ENCODE measurements at regions not wholly inside any gene's neighbourhood (a gene's known extent, or its start where the extent isn't known, plus 50 kb on each side); places are given as distances from the start of the nearest gene placed in this dataset.

DNA sequence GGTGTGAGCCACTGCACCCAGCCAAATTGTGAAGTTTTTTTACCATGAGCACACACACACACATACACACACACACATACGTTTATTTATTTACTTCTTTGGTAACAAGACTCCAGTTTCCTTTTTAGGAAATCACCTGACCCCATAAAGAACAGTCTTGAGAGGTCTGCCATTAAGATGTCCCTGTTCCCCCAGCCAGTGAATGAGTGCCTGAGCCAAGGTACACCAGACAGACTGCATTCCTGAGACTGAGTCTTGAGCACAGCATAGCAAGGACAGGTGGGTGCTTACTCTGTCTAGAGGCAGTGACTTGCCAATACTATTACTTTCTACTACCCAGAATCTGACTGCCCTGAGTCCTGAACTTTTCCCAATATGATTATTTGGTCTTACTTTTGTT is 167.2 kb upstream of the SATB2 start:
- DNase-seq = no peak

- DNase-seq = no peak
Observed at GRCh38 chr2:199612509-199613130, 154.9 kb upstream of the SATB2 start.

DNA sequence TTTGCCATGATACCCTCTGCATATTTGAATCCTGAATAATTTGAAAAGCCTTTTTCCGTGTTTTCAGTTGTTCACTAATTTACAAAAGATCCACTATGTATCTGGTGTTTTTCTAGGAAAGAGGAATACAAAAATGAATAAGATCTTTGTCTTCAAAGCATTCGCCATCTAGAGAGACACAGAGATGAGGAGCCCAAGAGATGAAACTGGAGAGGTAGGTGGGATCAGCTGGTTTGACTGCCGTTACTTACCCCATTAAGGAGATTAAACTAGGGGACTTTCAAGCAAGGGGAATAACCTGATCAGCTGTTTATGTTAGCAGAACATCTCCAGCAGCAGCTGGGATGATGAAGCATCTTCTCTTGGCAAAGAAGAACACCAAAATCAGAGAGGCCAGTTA is 150.2 kb upstream of the SATB2 start:
- no peak for DNase-seq

- no peak for DNase-seq
Observed at GRCh38 chr2:199606193-199606780, 148.5 kb upstream of the SATB2 start.

- no peak for DNase-seq
Observed at GRCh38 chr2:199603721-199604291, 146.1 kb upstream of the SATB2 start.

DNA sequence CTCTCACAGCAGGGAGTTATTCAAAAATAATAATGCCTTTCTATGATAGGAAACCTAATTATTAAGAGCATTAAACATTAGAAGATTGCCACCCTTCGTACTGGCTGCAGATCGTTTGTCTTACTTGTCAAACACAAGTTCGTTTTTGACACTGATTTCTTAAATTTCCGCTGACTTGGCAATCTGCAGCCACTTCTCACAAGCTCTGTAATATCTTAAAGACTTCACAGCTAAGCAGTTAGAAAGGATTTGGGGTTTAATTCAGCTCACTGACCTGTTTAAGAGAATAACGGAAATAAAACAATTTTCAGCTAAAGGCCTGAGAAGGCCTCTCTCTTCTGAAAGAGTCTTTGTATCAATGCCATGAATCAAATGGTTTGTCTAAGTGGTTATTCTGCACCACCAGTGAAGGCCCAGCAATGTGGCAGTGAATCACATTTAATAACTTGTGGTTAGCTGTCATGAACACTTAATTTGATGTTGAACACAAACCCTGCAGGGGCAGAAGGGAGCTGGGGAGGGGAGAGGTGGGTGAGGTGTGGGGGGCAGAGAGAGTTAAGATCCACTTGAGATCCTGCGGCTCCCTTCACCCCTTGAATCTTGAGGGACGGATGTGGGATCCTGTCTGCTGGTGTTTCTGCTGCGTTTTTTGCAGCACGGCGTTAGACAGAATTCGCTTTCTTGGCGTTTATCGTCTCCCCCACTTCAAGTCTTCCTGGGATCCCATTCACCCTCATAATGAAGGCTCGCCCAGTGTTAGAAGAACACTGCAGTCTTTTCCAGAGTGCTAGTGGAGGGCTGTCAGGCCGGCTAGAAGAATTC is 145.4 kb upstream of the SATB2 start:
- DNase-seq = no peak

- no peak for DNase-seq
Observed at GRCh38 chr2:199602271-199602895, 144.6 kb upstream of the SATB2 start.

GRCh38 chr2:199596549-199596948 is 138.8 kb upstream of the SATB2 start:
- no peak for DNase-seq

DNA sequence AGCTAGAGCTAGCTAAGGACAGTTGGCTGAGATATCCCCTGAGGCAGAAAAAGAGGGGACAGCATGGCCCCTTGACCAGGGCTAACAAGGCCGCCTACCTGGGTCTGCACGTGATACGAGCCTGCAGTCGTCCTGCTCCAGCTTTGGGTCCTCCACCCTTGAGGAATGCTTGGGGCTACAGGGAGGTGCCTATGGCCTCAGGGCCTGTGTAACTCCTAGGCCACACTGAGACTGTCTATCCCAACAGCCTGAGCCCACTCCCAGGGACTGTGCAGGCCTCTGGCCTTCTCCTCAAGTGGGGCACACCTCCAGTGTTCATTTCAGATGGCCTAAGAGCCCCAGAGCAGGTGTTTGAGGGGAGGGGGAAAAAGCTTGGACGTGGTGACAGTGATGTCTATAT is 136.7 kb upstream of the SATB2 start:
- DNase-seq = no peak

GRCh38 chr2:199591826-199592225 is 134.1 kb upstream of the SATB2 start:
- DNase-seq = no peak

DNA sequence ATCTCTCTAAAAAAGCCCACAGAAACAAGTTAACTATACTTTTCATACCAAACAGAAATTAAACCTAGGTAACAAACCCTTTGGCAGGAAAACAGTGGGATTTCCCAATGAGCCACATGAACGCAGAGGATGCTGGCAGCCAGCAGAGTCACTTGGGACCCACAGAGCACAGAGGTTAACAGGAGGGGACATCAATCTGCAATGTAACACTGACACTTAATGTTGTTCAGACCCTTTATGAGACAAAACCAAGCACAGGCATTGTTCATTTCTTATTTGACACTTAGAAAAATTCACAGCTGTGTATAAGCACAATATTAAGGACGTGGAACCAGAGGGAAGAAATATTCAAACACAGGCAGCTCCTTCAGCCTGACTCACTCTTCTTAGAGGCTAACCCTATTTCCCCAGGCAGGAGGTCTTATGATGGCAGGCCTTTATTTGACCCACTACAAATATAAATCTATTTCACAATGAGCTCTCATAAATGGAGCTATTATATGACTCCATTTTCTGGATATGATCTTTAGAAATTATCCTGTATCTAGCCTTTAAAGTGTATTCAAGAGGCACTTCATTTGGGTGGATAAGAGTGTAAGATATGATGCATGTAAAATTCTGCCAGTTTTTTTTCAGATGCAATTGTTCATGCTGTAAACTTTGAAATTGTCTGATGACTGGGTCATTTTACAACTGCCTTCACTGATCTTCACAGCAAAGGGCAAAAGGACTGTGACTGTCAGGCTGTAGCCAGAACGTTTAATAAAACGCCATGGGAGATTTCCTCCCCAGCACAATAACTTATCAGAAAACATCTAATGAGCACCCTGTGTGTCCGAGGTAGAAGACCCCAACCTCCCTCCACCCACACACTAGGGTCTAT is 132.8 kb upstream of the SATB2 start:
- DNase-seq = no peak

GRCh38 chr2:199589306-199589705 is 131.6 kb upstream of the SATB2 start:
- no peak for DNase-seq

DNA sequence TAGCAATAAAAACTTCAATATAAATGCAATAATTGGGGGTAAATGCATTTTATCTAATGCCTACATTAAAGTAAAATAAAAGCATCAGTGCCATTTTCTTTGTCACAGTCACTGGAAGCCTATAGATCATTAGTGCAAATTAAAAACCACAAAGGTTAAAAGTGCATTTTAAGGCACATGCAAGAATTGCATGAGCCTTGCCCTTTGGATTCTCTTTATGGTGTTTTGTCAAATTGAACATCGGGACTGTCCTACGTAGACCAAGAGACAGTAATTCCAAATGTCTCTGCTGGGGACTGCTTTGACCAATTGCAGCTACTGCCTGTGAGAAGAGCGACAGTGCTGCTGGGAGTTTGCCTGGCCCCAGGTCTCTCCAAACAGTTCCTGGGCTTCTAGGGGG is 130.3 kb upstream of the SATB2 start:
- DNase-seq = no peak

GRCh38 chr2:199586646-199587045 is 128.9 kb upstream of the SATB2 start:
- no peak for DNase-seq

GRCh38 chr2:199583676-199584075 is 125.9 kb upstream of the SATB2 start:
- no peak for DNase-seq

- no peak for DNase-seq
Observed at GRCh38 chr2:199581935-199582360, 124.2 kb upstream of the SATB2 start.

DNA sequence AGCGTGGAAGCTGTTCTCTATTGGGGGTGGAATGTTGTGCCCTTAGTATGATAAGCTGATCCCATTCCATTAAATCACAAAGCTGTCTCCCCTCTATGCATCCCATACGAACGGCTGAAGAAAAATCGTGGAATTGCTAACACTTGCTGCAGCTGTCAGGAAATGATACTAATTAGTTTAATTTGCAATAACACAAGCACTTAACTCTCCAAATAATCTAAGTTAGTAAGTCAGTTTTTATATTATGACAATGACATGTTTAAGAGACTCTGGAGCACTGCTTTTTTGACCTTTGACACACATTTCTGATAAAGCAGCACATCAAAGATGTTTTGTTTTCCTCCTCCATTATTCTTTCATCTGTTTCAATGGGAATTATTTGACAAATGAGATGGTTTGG is 123.7 kb upstream of the SATB2 start:
- DNase-seq = no peak

DNA sequence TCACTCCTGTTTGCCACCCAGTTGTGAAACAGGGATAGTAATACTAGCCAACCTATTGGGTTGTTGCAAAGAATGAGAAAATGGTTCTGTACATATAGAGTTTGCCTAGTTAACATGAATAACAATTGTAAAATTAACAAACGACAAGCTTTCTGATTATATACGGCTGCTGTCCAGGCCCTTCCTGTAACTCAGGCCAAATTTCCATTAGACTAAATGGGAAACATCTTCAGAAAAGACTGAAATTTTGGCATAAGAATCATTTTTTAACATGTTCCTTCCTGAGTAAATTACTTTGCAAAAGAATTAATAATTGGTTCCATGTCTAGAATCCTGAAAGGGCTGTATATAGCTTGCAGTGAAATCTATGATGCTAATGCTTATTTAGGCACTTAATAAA is 117.7 kb upstream of the SATB2 start:
- no peak for DNase-seq

- DNase-seq = no peak
Observed at GRCh38 chr2:199572571-199572970, 114.8 kb upstream of the SATB2 start.

GRCh38 chr2:199570934-199571333 is 113.2 kb upstream of the SATB2 start:
- DNase-seq = no peak

- DNase-seq = no peak
Observed at GRCh38 chr2:199569336-199569735, 111.6 kb upstream of the SATB2 start.

GRCh38 chr2:199558156-199558555 is 100.4 kb upstream of the SATB2 start:
- DNase-seq = no peak

Data from CD4-positive, alpha-beta T cell treated with Interleukin-4 for 4 hours (primary cell).